ENCODE measurements at regions not wholly inside any gene's neighbourhood (a gene's known extent, or its start where the extent isn't known, plus 50 kb on each side); places are given as distances from the start of the nearest gene placed in this dataset.
"Not testable (repeated sequence)": the region's sequence is repeated elsewhere in the genome, so short reads cannot be mapped to it uniquely, and the experiment has no call there.

GRCh38 chr4:19473569-19473968, 778.1 kb upstream of the SLIT2 start:
- TF ChIP-seq GATA1 (IDR thresholded peaks at IDR 0.05; ENCODE audit: low read depth, low read length) (no peak), POLR2A (IDR thresholded peaks at IDR 0.05; ENCODE audit: low read length) (no peak)
- DNase-seq: no peak

- DNase-seq: no peak
- TF ChIP-seq POLR2A (IDR thresholded peaks at IDR 0.05; ENCODE audit: low read length) (no peak), GATA1 (IDR thresholded peaks at IDR 0.05; ENCODE audit: low read depth, low read length) (no peak)
Observed at GRCh38 chr4:19472666-19473065, 779.0 kb upstream of the SLIT2 start.

GRCh38 chr4:19470001-19470400, 781.7 kb upstream of the SLIT2 start:
- not testable (repeated sequence) for DNase-seq

GRCh38 chr4:19462117-19462516, 789.6 kb upstream of the SLIT2 start:
- DNase-seq: no peak
- TF ChIP-seq POLR2A (IDR thresholded peaks at IDR 0.05; ENCODE audit: low read length) (no peak), GATA1 (IDR thresholded peaks at IDR 0.05; ENCODE audit: low read depth, low read length) (no peak)

GRCh38 chr4:19455850-19456602, 795.7 kb upstream of the SLIT2 start:
- DNase-seq: no peak
- TF ChIP-seq POLR2A (IDR thresholded peaks at IDR 0.05; ENCODE audit: low read length) (no peak), GATA1 (IDR thresholded peaks at IDR 0.05; ENCODE audit: low read depth, low read length) (no peak)

- DNase-seq: no peak
- TF ChIP-seq POLR2A (IDR thresholded peaks at IDR 0.05; ENCODE audit: low read length) (no peak), GATA1 (IDR thresholded peaks at IDR 0.05; ENCODE audit: low read depth, low read length) (no peak)
Observed at GRCh38 chr4:19455196-19455595, 796.5 kb upstream of the SLIT2 start.

- DNase-seq: no peak
- TF ChIP-seq POLR2A (IDR thresholded peaks at IDR 0.05; ENCODE audit: low read length) (no peak), GATA1 (IDR thresholded peaks at IDR 0.05; ENCODE audit: low read depth, low read length) (no peak)
Observed at GRCh38 chr4:19438233-19438632, 813.5 kb upstream of the SLIT2 start.

- no peak for DNase-seq
- TF ChIP-seq GATA1 (IDR thresholded peaks at IDR 0.05; ENCODE audit: low read depth, low read length) (no peak), POLR2A (IDR thresholded peaks at IDR 0.05; ENCODE audit: low read length) (no peak)
Observed at GRCh38 chr4:19437008-19437407, 814.7 kb upstream of the SLIT2 start.

- TF ChIP-seq GATA1 (IDR thresholded peaks at IDR 0.05; ENCODE audit: low read depth, low read length): no peak
- no peak for TF ChIP-seq POLR2A (IDR thresholded peaks at IDR 0.05; ENCODE audit: low read length)
Observed at GRCh38 chr4:19429684-19430083, 822.0 kb upstream of the SLIT2 start.

GRCh38 chr4:19425146-19425545, 826.6 kb upstream of the SLIT2 start:
- no peak for DNase-seq
- no peak for TF ChIP-seq POLR2A (IDR thresholded peaks at IDR 0.05; ENCODE audit: low read length)
- TF ChIP-seq GATA1 (IDR thresholded peaks at IDR 0.05; ENCODE audit: low read depth, low read length): no peak

More at GRCh38 chr4:19429684-19430083, 822.0 kb upstream of the SLIT2 start:
- no peak for DNase-seq

GRCh38 chr4:19417256-19417655, 834.4 kb upstream of the SLIT2 start:
- DNase-seq: no peak
- TF ChIP-seq GATA1 (IDR thresholded peaks at IDR 0.05; ENCODE audit: low read depth, low read length) (no peak), POLR2A (IDR thresholded peaks at IDR 0.05; ENCODE audit: low read length) (no peak)

- TF ChIP-seq POLR2A (IDR thresholded peaks at IDR 0.05; ENCODE audit: low read length): no peak
- no peak for TF ChIP-seq GATA1 (IDR thresholded peaks at IDR 0.05; ENCODE audit: low read depth, low read length)
Observed at GRCh38 chr4:19416146-19416545, 835.6 kb upstream of the SLIT2 start.

GRCh38 chr4:19408490-19408889, 843.2 kb upstream of the SLIT2 start:
- no peak for DNase-seq
- no peak for TF ChIP-seq POLR2A (IDR thresholded peaks at IDR 0.05; ENCODE audit: low read length)

More at GRCh38 chr4:19416146-19416545, 835.6 kb upstream of the SLIT2 start:
- DNase-seq: no peak

- no peak for DNase-seq
- no peak for TF ChIP-seq POLR2A (IDR thresholded peaks at IDR 0.05; ENCODE audit: low read length)
- TF ChIP-seq GATA1 (IDR thresholded peaks at IDR 0.05; ENCODE audit: low read depth, low read length): no peak
Observed at GRCh38 chr4:19406789-19407188, 844.9 kb upstream of the SLIT2 start.

- DNase-seq: no peak
- no peak for TF ChIP-seq POLR2A (IDR thresholded peaks at IDR 0.05; ENCODE audit: low read length)
- no peak for TF ChIP-seq GATA1 (IDR thresholded peaks at IDR 0.05; ENCODE audit: low read depth, low read length)
Observed at GRCh38 chr4:19403786-19404370, 847.8 kb upstream of the SLIT2 start.

Data from erythroblast (primary cell).